HCT116 (cell line): ENCODE measurements at regions not wholly inside any gene's neighbourhood (a gene's known extent, or its start where the extent isn't known, plus 50 kb on each side); places are given as distances from the start of the nearest gene placed in this dataset.

Experiments
- ATAC-seq: fragments of 200-7000 bp; cut with Tn5 transposase; 2 replicates; pipeline ENCODE4 v1.9.1; 2020; ENCODE audit warnings: mild to moderate bottlenecking, moderate library complexity
- BruUV-seq: library from RNA; stranded (reverse); fragments of 400-500 nt; replicated peaks from 2 replicates; lab custom pipeline; 2021; lab: Mats Ljungman, UMichigan
- CTCF ChIA-PET: fragments of 300-600 bp; sonication (Branson Sonifier 250); formaldehyde crosslinking; loops from one replicate; lab custom pipeline; 2021; ENCODE audit warnings: antibody characterized with exemption; lab: Charles Lee
- POLR2A ChIA-PET: fragments of 300-600, 350-600 bp; sonication (Branson Sonifier 250); formaldehyde crosslinking; loops from one replicate; lab custom pipeline; 2021; ENCODE audit warnings: antibody characterized with exemption; lab: Charles Lee
- RAD21 ChIA-PET, 2 experiments: fragments of 300-600 bp; sonication (Branson Sonifier 250); formaldehyde crosslinking; loops; one replicate each; lab custom pipeline; 2023; ENCODE audit warnings: low total read pairs in 2 of 2; ENCODE audit not compliant: uncharacterized antibody in 2 of 2, unreplicated experiment in 2 of 2, low non-redundant PET in 1 of 2; lab: Charles Lee
- DNase-seq: peaks from one replicate; pipeline ENCODE4 v3.0.0-alpha.2; 2010; ENCODE audit warnings: low read depth, low spot score
- H2AFZ ChIP-seq: fragments of 200-600 bp; shearing (Covaris generic), sonication (generic); 2 replicates; pipeline ENCODE4 v1.6.1; 2017; ENCODE audit warnings: low read depth, mixed run types, mixed read lengths, antibody characterized with exemption, low read length; ENCODE audit not compliant: poor library complexity, severe bottlenecking
- H3K27ac ChIP-seq: 2 replicates; pipeline ENCODE4 v1.5.1; 2012; ENCODE audit warnings: low read depth, low read length
- H3K27me3 ChIP-seq: fragments of 200-600 bp; sonication (generic); 2 replicates; pipeline ENCODE4 v1.6.1; 2016; ENCODE audit warnings: mixed run types, low read length, mixed read lengths; ENCODE audit not compliant: insufficient read depth
- H3K36me3 ChIP-seq, 2 experiments: fragments of 200-500 bp in 1 of 2; fragments of 200-600 bp in 1 of 2; sonication (Bioruptor generic) in 1 of 2; sonication (generic) in 1 of 2; 2 replicates each; pipeline versions ENCODE4 v1.5.1 to v1.6.1; 2014 to 2016; ENCODE audit warnings: low read length in 2 of 2, inconsistent platforms in 1 of 2, mixed read lengths in 1 of 2, mixed run types in 1 of 2; ENCODE audit not compliant: insufficient read depth in 2 of 2, control insufficient read depth in 1 of 2
- H3K4me1 ChIP-seq, 2 experiments: fragments of 200-600 bp in 1 of 2; sonication (generic) in 1 of 2; 2 replicates each; pipeline versions ENCODE4 v1.5.1 to v1.6.1; 2012 to 2017; ENCODE audit warnings: low read length in 2 of 2, inconsistent platforms in 1 of 2, mild to moderate bottlenecking in 1 of 2, mixed read lengths in 1 of 2, mixed run types in 1 of 2, moderate library complexity in 1 of 2; ENCODE audit not compliant: insufficient read depth in 2 of 2, control insufficient read depth in 1 of 2
- H3K4me2 ChIP-seq: fragments of 200-600 bp; sonication (generic); 2 replicates; pipeline ENCODE4 v1.6.1; 2017; ENCODE audit warnings: mixed run types, low read length, mixed read lengths
- H3K4me3 ChIP-seq, 2 experiments: fragments of 200-600 bp in 1 of 2; sonication (generic) in 1 of 2; replicated peaks in 1 of 2; 2 replicates each; pipeline ENCODE4 v1.5.1; 2011 to 2016; ENCODE audit warnings: low read length in 2 of 2, control low read depth in 1 of 2, low read depth in 1 of 2, mild to moderate bottlenecking in 1 of 2, mixed read lengths in 1 of 2, mixed run types in 1 of 2
- H3K79me2 ChIP-seq: fragments of 200-600 bp; sonication (generic); 2 replicates; pipeline ENCODE4 v1.6.1; 2017; ENCODE audit warnings: mild to moderate bottlenecking, mixed run types, low read length, moderate library complexity, mixed read lengths; ENCODE audit not compliant: insufficient read depth
- H3K9ac ChIP-seq: fragments of 200-600 bp; sonication (generic); 2 replicates; pipeline ENCODE4 v1.6.1; 2016; ENCODE audit warnings: low read length, mixed read lengths
- H3K9me2 ChIP-seq: fragments of 200-600 bp; sonication (generic), shearing (Covaris generic); 2 replicates; pipeline ENCODE4 v1.6.1; 2017; ENCODE audit warnings: mixed run types, mild to moderate bottlenecking, moderate library complexity; ENCODE audit not compliant: insufficient read depth
- H3K9me3 ChIP-seq, 2 experiments: fragments of 200-500 bp in 1 of 2; fragments of 200-600 bp in 1 of 2; sonication (Bioruptor generic) in 1 of 2; sonication (generic) in 1 of 2; 2 replicates each; pipeline ENCODE4 v1.6.1; 2014 to 2017; ENCODE audit warnings: low read length in 2 of 2, mixed read lengths in 2 of 2, inconsistent platforms in 1 of 2, low read depth in 1 of 2, mild to moderate bottlenecking in 1 of 2, mixed run types in 1 of 2, moderate library complexity in 1 of 2; ENCODE audit not compliant: control insufficient read depth in 1 of 2, insufficient read depth in 1 of 2
- H4K20me1 ChIP-seq: fragments of 200-600 bp; sonication (generic), shearing (Covaris generic); 2 replicates; pipeline ENCODE4 v1.6.1; 2017; ENCODE audit warnings: mixed run types, mild to moderate bottlenecking, moderate library complexity; ENCODE audit not compliant: insufficient read depth
- ELF1 ChIP-seq: IDR thresholded peaks from 2 replicates; pipeline ENCODE4 v1.6.1; 2012; ENCODE audit warnings: low read depth, borderline replicate concordance
- EZH2 ChIP-seq: fragments of 200-600 bp; sonication (generic); IDR thresholded peaks from 2 replicates; pipeline ENCODE4 v1.6.1; 2017; ENCODE audit warnings: antibody characterized with exemption, mixed run types
- EZH2phosphoT487 ChIP-seq: fragments of 200-600 bp; IDR thresholded peaks from 2 replicates; pipeline ENCODE4 v1.6.1; 2018; ENCODE audit warnings: antibody characterized with exemption, borderline replicate concordance
- JUND ChIP-seq: IDR thresholded peaks from 2 replicates; pipeline ENCODE4 v1.6.1; 2012
- POLR2A ChIP-seq: IDR thresholded peaks from 2 replicates; pipeline ENCODE4 v1.7.0; 2011; ENCODE audit warnings: borderline replicate concordance; ENCODE audit not compliant: insufficient read depth, insufficient read length; ENCODE audit errors: extremely low read depth
- POLR2AphosphoS5 ChIP-seq: IDR thresholded peaks from 2 replicates; pipeline ENCODE4 v1.6.1; 2011; ENCODE audit warnings: mild to moderate bottlenecking, low read depth, low read length, moderate library complexity
- RAD21 ChIP-seq: IDR thresholded peaks from 2 replicates; pipeline ENCODE4 v1.6.1; 2012; ENCODE audit warnings: low read depth, mild to moderate bottlenecking
- SIN3A ChIP-seq: IDR thresholded peaks from 2 replicates; pipeline ENCODE4 v1.6.1; 2012; ENCODE audit warnings: low read depth
- TCF7L2 ChIP-seq: IDR thresholded peaks from 2 replicates; pipeline ENCODE4 v1.7.0; 2011; ENCODE audit warnings: borderline replicate concordance, inconsistent platforms; ENCODE audit not compliant: insufficient read depth, insufficient read length; ENCODE audit errors: extremely low read depth
- YY1 ChIP-seq: IDR thresholded peaks from 2 replicates; pipeline ENCODE4 v1.6.1; 2011; ENCODE audit warnings: low read length, low read depth, moderate library complexity, mild to moderate bottlenecking; ENCODE audit not compliant: insufficient replicate concordance; ENCODE audit errors: extremely low read depth
- ZFX ChIP-seq: fragments of 450-650 bp; IDR thresholded peaks from 2 replicates; pipeline ENCODE4 v1.6.1; 2017
- intact Hi-C: fragments of 100-400 bp; cut with micrococcal nuclease; formaldehyde crosslinking; loops from 2 replicates; pipeline ENCODE4 v1.10.0; 2022
- TF ChIP-seq, protein P1 (sequence below): IDR thresholded peaks from 2 replicates; pipeline ENCODE4 v1.6.1; 2012
- TF ChIP-seq, protein P2 (sequence below): IDR thresholded peaks from 2 replicates; pipeline ENCODE4 v1.6.1; 2011; ENCODE audit warnings: mild to moderate bottlenecking, low read length, moderate library complexity; ENCODE audit not compliant: insufficient replicate concordance; ENCODE audit errors: extremely low read depth

DNA sequence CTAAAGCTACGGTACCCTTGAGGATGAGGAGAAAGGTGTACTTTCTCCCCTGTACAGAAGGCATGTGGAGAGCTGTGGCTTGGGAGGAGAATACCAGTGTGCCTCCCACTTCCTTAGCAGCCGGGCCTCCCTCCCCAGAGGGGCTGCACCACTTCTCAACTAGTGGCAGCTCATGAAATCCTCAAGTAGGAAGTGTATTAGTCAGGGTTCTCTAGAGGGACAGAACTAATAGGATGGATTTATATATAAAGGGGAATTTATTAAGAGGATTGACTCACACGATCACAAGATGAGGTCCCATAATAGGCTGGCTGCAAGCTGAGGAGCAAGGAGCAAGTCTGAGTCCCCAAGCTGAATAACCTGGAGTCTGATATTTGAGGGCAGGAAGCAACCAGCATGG, 53.1 kb upstream of the PPP2R5A start:
- intact Hi-C loops: no loop called here
- H3K79me2 ChIP-seq: no peaks in the 10 kb centered on the region
- no peak overlapping the region for H3K4me2 ChIP-seq
- H3K4me3 ChIP-seq: no peak overlapping the region
- no peak overlapping the region for H3K27ac ChIP-seq
- no peaks in the 10 kb centered on the region for H3K36me3 ChIP-seq
- CTCF ChIA-PET: no interaction called here
- H3K4me1 ChIP-seq: peaks cover 22 to 36% of the 10 kb centered on the region in 2 experiments
- no peaks in the 10 kb centered on the region for H3K9me2 ChIP-seq
- H4K20me1 ChIP-seq: no peaks in the 10 kb centered on the region
- DNase-seq: no peak
- POLR2A ChIA-PET: no interaction called here
- no peak overlapping the region for H3K9ac ChIP-seq
- TF ChIP-seq EZH2 (no peak), TCF7L2 (no peak), ZFX (no peak), ELF1 (no peak), EZH2phosphoT487 (no peak)
- BruUV-seq: no TSS peak
- no peak for ATAC-seq
- no peaks in the 10 kb centered on the region for H3K9me3 ChIP-seq
- H3K27me3 ChIP-seq: no peaks in the 10 kb centered on the region
- RAD21 ChIA-PET: no interaction called here
- no peak overlapping the region for H2AFZ ChIP-seq

DNA sequence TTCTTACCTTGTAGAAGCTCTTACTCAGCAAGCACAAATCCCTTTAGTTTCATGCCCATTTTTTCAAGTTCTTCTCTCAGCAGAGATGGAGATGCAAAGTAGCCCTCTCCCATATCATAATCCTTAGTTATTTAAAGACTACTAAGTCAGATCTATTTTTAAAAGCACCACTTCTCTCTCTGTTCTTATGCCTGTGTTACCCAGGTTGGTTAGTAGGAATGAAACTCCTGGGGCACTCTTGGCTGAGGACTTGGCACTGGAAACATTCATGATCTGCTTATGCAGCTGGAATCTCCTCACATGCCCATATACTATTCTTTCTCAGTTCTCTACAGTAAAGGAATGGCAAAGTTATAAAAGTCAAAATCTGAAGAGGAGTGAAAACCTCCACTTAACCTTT, 51.9 kb upstream of the PPP2R5A start:
- Histone ChIP-seq H3K9ac (no peak overlapping the region), H2AFZ (no peak overlapping the region), H3K4me3 (no peak overlapping the region), H3K4me2 (no peak overlapping the region), H3K36me3 (no peaks in the 10 kb centered on the region), H3K9me3 (no peaks in the 10 kb centered on the region), H3K27ac (no peak overlapping the region), H3K27me3 (no peaks in the 10 kb centered on the region), H4K20me1 (no peaks in the 10 kb centered on the region), H3K9me2 (no peaks in the 10 kb centered on the region), H3K79me2 (no peaks in the 10 kb centered on the region), H3K4me1 (peaks cover 30 to 48% of the 10 kb centered on the region in 2 experiments)
- DNase-seq: no peak
- intact Hi-C loops: no loop called here
- ChIA-PET CTCF (no interaction called here), RAD21 (no interaction called here), POLR2A (no interaction called here)
- no TSS peak for BruUV-seq
- no peak for TF ChIP-seq EZH2
- TF ChIP-seq SIN3A: no peak
- TF ChIP-seq, protein P1, sequence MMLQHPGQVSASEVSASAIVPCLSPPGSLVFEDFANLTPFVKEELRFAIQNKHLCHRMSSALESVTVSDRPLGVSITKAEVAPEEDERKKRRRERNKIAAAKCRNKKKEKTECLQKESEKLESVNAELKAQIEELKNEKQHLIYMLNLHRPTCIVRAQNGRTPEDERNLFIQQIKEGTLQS: no peak
- no peak for TF ChIP-seq POLR2A
- no peak for TF ChIP-seq ELF1
- TF ChIP-seq POLR2AphosphoS5: no peak
- no peak for TF ChIP-seq YY1
- no peak for TF ChIP-seq RAD21
- TF ChIP-seq, protein P2, sequence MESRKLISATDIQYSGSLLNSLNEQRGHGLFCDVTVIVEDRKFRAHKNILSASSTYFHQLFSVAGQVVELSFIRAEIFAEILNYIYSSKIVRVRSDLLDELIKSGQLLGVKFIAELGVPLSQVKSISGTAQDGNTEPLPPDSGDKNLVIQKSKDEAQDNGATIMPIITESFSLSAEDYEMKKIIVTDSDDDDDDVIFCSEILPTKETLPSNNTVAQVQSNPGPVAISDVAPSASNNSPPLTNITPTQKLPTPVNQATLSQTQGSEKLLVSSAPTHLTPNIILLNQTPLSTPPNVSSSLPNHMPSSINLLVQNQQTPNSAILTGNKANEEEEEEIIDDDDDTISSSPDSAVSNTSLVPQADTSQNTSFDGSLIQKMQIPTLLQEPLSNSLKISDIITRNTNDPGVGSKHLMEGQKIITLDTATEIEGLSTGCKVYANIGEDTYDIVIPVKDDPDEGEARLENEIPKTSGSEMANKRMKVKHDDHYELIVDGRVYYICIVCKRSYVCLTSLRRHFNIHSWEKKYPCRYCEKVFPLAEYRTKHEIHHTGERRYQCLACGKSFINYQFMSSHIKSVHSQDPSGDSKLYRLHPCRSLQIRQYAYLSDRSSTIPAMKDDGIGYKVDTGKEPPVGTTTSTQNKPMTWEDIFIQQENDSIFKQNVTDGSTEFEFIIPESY: no peak
- TF ChIP-seq TCF7L2: no peak
- TF ChIP-seq JUND: no peak
- no peak for ATAC-seq
